ENCODE measurements at regions not wholly inside any gene's neighbourhood (a gene's known extent, or its start where the extent isn't known, plus 50 kb on each side); places are given as distances from the start of the nearest gene placed in this dataset.
"Not testable (repeated sequence)": the region's sequence is repeated elsewhere in the genome, so short reads cannot be mapped to it uniquely, and the experiment has no call there.

DNA sequence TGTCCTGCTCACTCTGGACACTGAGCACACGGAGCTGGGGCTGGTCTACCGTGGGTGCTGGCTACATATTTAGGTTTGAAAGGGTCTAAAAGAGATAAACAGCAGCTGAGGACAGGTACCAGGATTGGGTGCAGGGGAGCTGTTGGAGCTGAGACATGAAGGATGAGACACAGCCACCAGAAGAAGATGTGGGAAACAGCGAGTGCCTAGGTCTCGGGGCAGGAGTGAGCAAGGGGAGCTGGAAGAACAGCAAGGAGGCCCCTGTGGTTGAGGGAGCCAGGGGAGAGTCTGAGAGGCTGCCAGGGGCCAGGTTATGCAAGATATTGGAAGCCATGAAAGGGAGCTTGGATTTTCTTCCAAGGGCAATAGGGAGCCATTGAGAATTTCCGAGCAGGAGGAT lies 434.0 kb upstream of the SULF2 start:
- no peak for DNase-seq (ENCODE audit: extremely low read depth, low read depth, low spot score)

DNA sequence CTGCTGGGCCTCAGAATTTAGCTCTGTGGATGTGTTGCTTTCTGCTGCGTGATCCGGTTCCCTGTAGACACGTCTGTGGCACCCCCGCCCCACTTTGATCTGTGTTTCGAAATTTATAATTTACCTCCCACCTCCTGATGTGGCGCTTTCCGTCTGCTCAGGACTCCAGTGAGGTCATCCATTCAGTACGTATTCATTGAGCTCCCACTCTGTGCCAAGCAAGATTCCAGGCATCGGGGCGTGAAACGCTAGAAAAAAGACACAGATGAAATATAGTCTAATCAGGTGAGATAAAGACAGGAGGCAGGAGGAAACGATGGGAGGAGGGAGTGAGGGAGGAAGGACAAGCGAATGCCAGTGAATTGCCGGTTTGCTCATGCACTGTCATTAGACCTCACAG lies 431.9 kb upstream of the SULF2 start:
- no peak for DNase-seq (ENCODE audit: extremely low read depth, low read depth, low spot score)

DNA sequence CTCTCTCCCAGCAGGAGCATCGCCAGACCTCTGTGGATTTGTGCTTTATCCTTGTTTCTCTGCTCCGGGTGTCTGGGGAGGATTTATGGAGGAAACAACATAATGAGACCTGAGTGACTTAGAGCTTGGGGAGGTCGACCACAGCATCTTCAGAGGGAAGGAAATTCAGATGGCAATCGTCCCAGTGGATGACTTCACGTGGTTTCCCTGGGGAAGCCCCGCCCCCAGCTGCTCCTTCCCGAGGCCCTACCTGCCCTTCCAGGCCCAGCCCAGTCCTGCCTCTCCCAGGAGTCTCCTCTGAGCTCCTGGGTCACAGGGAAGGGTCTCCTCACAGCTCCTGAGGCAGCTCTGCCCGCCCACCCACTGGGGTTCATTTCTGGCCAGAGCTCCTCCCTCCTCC lies 430.3 kb upstream of the SULF2 start:
- no peak for DNase-seq (ENCODE audit: extremely low read depth, low read depth, low spot score)

DNA sequence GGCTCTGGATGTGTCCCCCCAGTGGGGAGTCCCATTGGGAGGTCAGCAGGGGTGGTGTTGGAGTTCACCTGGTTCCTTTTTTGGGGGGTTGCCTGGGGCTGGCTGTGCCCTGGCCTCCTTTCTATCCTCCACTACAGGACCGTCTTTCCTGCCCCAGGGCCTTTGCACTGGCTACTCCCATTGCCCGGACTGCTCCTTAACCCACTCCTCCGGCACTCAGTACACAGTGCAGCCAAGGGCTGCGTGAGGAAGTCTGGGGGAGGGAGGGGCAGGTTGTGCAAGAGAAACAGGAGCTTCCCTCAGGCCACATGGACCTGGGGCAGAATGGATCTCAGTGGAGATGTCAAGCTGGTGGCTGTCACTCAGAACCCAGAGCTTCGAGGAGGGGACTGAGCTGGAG lies 429.3 kb upstream of the SULF2 start:
- DNase-seq (ENCODE audit: extremely low read depth, low read depth, low spot score) = no peak

DNA sequence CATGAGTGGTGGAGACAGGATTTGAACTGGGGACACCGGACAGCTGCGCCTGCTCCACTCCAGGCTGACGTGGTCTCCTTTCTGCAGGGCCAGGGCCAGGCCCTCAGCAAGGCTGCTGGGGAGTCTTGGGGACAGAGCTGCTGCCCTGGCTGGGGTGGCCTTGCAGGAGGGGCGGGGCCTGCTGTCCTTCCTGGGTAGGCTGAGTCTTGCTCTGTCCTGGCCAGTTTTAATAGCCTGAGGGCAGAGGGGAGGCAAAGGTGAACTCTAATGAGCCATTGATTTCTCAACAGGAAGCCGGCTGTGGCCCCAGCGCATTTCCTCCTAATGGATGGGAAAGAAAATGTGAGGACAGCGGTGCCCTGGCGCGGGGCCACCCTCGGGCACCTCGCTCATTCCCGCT lies 428.4 kb upstream of the SULF2 start:
- not testable (repeated sequence) for DNase-seq (ENCODE audit: extremely low read depth, low read depth, low spot score)

DNA sequence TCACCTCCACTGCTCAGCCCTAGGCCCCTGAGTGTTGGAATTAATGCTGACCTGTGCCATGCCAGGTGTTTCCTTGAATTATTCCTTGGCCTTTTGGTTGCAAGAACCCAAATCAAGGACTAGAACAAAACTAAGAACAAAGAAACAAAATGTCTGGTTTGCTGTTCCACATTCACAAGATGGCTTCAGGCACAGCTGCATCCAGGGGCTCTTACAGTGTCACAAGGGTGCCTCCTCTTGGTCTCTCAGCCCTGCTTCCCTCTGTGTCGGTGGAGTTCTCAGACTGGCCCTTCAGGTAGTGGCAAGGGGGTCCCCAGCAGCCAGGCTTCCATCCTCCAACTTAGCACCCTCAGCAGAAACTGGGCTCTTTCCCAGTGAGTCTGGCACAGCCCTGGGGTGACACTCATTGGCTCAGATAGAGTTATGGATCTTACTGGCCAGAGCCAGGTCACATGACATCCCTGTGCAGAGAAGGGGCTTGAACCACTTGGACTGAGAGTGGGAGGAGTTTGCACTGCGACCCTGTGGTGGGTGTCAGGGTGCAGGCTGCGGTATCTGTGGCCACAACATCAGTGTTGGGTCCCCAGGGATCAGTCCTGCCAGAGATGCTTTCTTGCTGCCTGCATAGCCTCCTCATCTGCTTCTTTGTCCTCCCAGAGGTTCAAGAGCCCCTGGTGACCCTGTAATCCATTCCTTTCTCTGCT lies 427.7 kb upstream of the SULF2 start:
- no peak for DNase-seq (ENCODE audit: extremely low read depth, low read depth, low spot score)

DNA sequence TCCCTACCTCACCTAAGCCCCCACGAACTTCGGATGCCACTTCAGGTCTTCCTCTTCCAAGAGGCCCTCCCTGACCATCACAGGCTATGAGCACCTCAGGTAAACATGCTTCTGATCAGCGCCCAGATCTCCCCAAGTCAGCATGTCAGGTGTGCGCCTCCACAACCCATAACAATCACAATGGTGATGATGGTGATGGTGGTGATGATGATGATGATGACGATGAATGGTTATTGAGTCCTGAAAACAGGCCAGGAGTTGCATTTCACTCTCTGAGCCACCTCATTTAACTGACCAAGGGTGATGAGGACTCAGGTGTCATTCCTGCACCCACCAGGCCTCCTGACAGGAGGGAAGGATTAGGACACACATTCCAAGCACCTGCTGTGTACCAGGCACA lies 426.6 kb upstream of the SULF2 start:
- no peak for DNase-seq (ENCODE audit: extremely low read depth, low read depth, low spot score)

DNA sequence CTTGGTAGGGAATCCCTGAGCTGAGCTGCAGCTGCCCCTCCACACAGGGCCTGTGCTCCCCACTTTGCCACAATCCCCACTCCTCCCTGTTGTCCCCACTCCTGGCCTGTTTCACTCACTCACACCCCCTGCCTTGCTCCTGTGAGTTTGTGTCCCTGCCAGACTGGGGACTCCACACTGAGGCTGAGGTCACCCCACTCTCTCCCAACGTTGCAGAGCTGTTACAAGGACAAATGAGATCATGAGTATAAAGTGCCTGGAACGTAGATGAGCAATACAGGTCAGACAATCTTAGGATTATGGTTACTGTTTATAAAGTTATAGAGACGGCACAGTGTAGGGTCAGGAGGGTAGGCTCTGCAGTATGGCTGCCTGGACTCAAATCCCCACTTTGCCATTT lies 426.0 kb upstream of the SULF2 start:
- no peak for DNase-seq (ENCODE audit: extremely low read depth, low read depth, low spot score)

DNA sequence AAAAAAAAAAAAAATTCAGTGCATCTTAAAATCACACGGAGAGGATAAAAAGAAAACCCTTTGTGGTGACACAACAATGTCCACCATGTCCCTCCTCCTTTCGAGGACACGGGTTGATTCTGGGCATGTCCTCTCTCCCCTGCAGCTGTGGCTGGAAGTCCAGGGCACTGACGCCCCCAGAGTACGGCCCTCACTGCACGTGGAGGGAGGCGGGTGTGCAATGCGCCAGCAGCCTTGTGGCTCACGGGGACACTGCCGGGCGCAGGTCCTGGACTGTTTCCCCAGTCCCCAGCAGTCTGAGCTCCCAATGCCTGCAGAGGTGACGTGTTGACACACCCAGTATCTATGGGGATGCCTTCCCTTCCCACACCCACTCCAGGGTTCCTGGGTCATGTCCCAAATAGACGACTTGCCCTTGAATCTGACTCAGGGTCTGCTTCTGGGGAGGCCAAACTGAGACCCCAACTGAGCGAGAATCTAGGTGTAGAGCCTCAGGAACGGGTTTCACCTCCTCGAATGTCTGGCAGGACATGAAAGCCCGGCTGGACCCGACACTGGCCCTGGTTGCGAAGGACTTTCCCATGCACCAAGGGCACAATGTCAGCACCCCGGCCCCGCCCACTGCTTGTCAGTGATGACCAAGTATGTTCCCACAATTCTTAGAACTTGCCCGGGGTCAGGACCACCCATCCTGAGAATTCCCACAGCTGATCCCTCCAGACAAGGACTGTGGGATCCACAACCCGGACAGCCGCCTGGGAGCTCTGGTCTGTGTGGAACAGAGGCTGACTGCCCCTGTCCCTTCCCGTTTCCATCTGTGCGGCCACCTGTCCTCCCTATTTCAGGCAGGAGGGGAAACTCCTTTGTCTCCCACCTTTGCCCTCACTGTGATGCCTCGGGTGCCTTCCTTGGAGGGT lies 425.1 kb upstream of the SULF2 start:
- DNase-seq (ENCODE audit: extremely low read depth, low read depth, low spot score) = no peak

DNA sequence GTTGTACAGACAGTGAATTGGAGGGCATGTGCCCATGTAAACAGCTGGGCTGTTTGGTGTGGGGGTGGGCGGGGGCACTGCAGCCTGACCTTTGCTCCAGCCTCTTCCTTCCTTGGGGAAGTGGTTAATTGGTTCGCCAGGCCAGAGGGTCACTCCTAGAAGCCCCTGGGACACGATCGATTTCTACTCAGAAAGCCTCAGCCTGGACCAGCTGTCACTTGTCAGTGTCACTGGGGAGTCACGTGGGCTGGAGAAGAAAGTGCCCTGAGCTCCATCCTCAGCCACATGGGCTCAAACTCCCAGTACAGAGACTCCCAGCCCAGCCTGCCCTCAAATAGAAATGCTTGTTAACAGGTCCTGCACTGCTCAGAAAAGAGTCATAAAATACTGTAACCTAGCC lies 423.8 kb upstream of the SULF2 start:
- no peak for DNase-seq (ENCODE audit: extremely low read depth, low read depth, low spot score)

DNA sequence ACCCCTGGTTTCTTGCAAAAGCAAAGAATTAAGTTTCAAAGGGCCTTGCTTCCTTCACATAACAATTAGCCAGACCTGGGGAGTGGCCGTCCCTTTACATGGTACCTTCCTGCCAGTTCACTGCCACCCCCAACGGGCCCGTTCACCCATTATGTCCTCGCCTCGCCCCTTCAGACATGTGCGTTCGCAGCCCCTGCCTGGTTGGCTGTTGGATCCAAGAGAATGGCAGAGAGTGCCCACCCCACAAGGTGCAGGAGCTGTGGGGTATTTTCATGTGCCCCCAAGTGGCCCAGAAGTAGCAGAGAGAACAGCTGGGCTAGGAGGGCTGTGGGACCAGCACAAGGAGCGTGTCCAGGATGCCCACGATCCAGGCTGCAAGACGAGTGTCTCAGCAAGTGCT lies 422.9 kb upstream of the SULF2 start:
- DNase-seq (ENCODE audit: extremely low read depth, low read depth, low spot score) = no peak

DNA sequence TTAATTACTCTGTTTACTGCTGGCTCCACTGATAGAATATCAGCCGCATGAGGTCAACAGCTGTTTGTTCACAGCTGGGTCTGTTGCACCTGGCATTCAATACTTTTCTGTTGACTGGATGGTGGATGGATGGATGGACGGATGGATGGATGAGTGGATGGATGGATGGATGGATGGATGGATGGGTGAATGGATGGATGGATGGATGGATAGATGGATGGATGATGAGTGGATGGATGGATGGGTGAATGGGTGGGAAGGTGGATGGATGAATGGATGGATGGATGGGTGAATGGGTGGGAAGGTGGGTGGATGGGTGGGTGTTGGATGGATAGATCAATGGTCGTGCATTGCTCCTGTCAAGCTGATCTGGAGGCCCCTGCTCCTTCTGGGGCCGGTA lies 422.2 kb upstream of the SULF2 start:
- no peak for DNase-seq (ENCODE audit: extremely low read depth, low read depth, low spot score)

DNA sequence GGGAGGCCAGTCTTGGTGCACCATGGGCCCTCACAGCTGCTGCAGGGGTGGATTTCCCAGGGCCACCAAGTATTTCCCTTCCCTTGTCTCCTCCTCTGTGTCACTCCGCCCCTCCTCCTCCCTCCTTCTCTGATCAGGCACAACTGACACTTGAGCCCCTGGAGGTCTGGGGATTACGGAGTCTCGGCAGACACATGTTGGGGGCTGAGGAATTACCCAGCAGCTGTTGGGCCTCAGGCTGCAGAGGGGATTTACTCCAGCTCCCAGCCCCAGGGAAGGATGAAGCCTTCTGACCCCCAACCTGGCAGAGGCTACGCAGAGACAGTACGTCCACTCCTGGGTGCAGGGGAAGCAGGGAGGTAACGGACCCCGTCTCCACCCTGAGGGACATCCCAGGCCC lies 420.5 kb upstream of the SULF2 start:
- DNase-seq (ENCODE audit: extremely low read depth, low read depth, low spot score) = no peak

DNA sequence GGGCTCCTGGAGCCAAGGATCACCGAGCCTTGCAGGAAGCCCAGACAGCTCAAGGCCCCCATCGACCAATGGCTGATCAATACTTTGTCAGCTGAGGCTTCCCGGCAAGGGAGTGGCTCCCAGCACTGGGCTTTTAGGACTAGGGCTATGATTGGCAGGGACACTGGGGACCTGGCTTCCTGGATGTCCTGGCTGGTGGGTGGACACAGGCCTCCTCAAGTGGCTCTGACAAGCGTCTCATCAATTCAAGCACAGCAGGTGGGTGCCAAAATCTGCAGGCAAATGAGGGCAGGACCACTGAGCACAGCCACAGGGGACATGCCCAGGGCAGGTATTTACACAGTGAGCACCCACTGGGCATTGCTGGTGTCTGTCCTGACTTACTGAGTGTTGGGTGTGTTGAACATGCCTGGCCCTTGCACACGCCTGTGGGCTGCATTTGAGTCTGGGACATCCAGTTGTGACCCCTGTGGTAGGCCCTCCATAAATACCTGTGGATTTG lies 420.1 kb upstream of the SULF2 start:
- no peak for DNase-seq (ENCODE audit: extremely low read depth, low read depth, low spot score)

DNA sequence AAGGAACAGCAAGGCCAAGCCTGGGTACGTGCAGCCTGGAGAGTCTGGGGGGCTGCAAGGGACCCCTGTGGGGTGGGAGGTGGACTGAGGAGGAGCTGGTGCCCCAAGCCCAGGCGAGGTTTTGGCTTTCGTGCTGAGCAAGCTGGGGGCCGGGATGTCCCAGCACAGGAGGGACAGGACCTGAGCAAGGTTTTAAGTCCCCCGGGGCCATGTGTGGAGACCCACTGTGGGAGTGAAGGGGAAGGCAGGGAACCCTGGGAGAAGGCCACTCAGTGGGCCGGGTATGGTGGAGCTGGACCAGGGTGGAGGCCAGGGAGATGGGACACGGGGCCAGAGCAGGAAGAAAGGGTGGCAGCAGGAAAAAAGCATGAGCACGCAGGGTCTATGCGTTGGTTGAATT lies 419.2 kb upstream of the SULF2 start:
- DNase-seq (ENCODE audit: extremely low read depth, low read depth, low spot score) = no peak

DNA sequence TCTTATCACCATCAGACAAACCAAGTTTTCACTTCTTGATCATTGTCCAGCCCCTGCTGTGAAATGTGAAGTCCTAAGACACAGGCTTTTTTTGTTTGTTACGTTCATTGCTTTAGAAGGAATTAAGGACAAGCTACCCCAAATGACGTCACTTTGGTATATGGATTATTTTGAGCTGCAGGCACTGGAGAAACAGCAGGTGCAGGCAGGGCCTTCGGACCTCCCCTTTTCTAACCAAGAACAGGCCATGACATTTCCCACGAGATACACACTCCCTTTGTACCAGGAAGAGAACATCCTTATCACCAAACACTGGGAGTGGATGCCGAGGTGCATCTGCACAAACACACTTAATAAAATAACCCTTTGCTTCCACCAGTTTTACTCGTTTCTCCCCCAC lies 418.0 kb upstream of the SULF2 start:
- DNase-seq (ENCODE audit: extremely low read depth, low read depth, low spot score) = no peak

DNA sequence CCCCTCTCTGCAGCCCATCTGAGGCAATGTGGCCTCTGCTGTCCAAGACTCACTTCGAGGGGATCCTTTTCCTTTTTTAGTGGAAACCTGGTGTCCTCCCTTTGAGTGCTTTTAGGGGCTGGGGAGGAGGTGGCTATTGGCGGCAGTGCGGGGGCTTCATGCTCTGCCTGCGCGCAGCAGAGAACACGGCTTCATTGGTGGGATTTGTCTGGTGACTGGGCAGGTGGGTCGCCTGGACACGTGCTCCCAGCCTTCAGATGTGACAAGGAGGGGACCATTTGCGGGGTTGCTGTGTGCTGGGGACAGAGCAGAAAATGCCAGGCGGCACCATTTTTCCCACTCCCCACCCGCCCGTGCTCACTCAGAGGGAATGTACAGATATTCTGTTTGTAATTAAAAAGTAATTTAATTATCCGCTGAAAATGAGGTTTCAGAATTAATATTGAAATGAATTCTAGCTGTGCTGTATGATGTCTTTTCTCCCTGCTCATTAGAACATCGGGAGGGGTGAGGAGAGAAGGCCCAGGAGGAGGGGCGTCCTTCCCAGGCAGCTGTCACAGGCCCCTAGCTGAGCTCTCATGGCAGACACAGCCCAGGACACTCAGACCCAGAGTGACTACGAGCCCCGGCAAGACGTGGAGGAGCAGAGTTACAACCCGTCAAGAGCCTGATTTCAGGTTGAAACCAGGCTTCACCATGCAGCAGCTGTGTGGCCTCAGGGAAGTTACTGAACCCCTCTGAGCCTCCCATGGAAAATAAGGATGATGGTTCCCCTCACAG lies 417.2 kb upstream of the SULF2 start:
- no peak for DNase-seq (ENCODE audit: extremely low read depth, low read depth, low spot score)

DNA sequence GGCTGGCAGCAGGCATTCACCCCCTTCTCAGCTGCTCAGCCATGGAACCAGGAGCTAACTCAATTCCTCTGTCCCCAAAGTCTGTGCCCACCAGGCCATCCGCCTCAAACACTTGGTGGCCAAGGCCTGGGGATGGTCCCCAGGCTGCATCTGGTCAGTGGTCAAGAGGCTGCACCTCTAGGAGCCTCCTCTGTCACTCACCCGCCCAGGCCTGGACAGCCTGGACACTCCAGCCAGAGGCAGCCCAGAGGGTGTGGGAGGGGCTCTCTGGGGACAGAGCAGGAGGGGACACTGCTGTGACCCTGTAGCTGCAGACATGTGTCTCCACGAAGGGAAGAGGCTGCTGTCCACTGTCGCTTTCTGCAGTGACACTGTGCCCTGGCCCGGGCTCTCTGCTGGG lies 416.6 kb upstream of the SULF2 start:
- DNase-seq (ENCODE audit: extremely low read depth, low read depth, low spot score) = no peak

DNA sequence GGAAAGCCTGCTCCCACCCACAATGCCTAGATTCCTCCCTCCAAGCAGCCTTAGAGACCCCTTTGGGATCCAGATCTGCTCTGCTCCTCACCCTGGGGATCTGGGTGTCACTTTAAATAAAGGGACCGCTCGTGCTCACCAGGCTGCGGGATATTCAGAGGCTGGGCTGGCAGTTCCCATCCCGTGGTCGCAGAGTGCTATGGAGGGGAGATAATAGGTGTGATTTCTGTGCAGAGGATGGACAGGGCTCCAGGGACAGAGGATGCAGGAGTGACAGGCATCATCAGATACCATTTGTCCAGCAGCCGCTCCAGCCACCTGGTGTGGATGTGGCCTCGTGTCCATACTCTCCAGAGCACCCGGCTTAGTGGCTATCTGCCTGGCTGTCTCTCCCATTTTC lies 415.9 kb upstream of the SULF2 start:
- DNase-seq (ENCODE audit: extremely low read depth, low read depth, low spot score) = no peak

DNA sequence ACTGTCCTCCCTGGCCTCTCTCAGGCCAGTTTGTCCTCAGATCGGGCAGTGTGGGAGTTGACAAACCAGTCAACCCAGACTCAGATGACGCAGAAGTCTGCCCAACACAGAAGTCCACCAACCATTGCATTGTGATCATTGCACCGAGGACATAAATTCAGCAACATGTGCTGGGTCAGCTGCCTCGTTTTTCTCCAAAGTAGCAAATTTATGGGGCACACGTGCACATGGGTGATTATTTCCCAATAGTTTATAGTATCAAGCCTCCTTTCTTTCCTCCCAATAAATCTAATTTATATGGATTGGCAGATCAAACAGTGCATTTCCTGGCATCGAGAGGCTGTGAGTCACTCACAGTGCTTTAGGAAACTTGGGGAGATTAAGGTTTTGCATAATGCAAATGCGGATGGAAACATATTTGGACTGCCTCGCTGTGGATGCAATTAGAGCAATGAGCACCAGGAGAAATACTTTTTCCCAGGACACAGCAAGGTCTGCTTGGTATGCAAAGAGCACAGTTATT lies 413.7 kb upstream of the SULF2 start:
- DNase-seq (ENCODE audit: extremely low read depth, low read depth, low spot score) = no peak

DNA sequence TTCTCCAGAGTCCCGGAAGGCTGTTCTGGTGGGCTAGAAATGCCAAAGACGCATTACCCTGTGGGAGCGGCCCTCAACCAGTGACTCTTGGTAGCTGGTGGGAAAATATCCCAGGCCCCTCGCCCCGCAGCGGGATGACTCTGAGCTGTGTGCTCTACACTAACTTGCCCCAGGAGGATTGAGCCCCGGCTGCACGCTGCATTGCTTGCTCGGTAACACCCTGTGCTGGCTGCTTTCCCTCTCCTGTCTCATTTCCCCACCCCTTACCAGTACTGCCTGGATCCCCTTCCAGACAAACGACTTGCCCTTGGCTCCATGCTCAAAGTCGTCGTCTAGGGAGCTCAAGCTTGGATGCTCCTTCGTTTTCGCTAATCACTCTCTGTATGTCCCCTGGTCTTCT lies 411.8 kb upstream of the SULF2 start:
- DNase-seq (ENCODE audit: extremely low read depth, low read depth, low spot score) = no peak

All from glomerular endothelial cell (primary cell).